ENCODE measurements at regions not wholly inside any gene's neighbourhood (a gene's known extent, or its start where the extent isn't known, plus 50 kb on each side); places are given as distances from the start of the nearest gene placed in this dataset.
A peak's percentile ranks its signal among the peaks of the same experiment; 100 is the strongest.
"Not testable (repeated sequence)": the region's sequence is repeated elsewhere in the genome, so short reads cannot be mapped to it uniquely, and the experiment has no call there.

GRCh38 chr7:13603016-13603415, 386.4 kb downstream of the ETV1 start:
- no peak overlapping the region for H3K4me3 ChIP-seq
- peaks cover 0 to 2% of the 10 kb centered on the region in 2 donors for H3K4me1 ChIP-seq (replicated peaks in 1 of 2)
- WGBS, 10 experiments: 20 to 100% (median 86%) methylated on average over 1 of the region's 1 CpG; no CpG with 5 or more reads in 1 of the 10 experiments
- no peak overlapping the region for H3K27ac ChIP-seq
- in situ Hi-C loops (cut with MboI; ENCODE audit: low pct_unique_long_range_greater_than_20kb in 2 of 9, low sequenced_read_pairs in 9 of 9, unreplicated experiment in 9 of 9): no loop called here
- ATAC-seq (replicated peaks in 6 of 8): no peak

DNA sequence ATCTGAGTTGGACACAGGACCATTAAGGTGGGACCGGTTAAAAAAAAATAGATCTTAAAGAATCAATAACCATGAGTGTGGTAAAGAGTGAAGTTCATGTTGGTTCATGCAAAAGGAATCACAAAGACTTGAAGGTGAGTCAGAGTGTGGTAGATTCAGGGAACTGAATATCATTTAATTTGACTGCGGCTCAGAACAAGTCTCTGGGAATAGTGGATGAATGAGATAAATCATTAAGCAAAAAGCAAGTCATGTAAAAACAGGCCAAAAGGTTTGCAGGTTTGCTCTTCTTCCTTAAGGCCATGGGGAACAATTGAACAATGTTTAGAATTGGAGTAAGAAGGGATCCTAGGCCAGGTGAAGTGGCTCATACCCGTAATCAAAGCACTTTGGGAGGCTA, 385.8 kb downstream of the ETV1 start:
- in situ Hi-C loops (cut with MboI; ENCODE audit: low pct_unique_long_range_greater_than_20kb in 2 of 9, low sequenced_read_pairs in 9 of 9, unreplicated experiment in 9 of 9): no loop called here
- peak in 1 of 8 experiments; percentile 17 for ATAC-seq (replicated peaks in 6 of 8)
- H3K4me3 ChIP-seq: no peak overlapping the region
- H3K27ac ChIP-seq: no peak overlapping the region
- 30 to 100% (median 87%) methylated on average over 1 to 3 of the region's 3 CpGs for WGBS, 10 experiments
- no peaks in the 10 kb centered on the region for H3K4me1 ChIP-seq (replicated peaks in 1 of 2)

GRCh38 chr7:13604178-13604577, 385.3 kb downstream of the ETV1 start:
- no peaks in the 10 kb centered on the region for H3K4me1 ChIP-seq (replicated peaks in 1 of 2)
- ATAC-seq (replicated peaks in 6 of 8): no peak
- 13 to 94% (median 77%) methylated on average over 1 to 2 of the region's 2 CpGs; no CpG with 5 or more reads in 3 of the 10 experiments for WGBS, 10 experiments
- H3K4me3 ChIP-seq: no peak overlapping the region
- no peak overlapping the region for H3K27ac ChIP-seq
- in situ Hi-C loops (cut with MboI; ENCODE audit: low pct_unique_long_range_greater_than_20kb in 2 of 9, low sequenced_read_pairs in 9 of 9, unreplicated experiment in 9 of 9): no loop called here

DNA sequence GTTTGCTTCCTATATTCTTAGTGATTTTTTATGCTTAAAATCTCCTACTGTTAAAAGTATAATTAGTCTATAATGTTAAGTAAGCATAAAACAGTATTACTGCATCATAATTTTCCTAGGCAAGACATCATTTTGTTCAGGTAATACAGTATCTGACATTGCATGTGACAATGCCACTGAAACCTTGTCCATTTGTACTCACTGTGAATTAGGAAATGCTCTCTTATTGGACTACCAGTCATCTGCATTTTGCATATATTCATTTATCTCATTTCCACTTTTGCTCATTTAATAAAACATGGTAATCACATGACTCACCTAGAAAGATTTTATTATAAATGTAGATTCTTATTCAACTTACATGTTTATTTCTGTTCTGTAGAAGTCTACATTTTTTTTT, 379.1 kb downstream of the ETV1 start:
- Histone ChIP-seq H3K27ac (no peak overlapping the region), H3K4me3 (no peak overlapping the region), H3K4me1 (replicated peaks in 1 of 2) (no peaks in the 10 kb centered on the region)
- in situ Hi-C loops (cut with MboI; ENCODE audit: low pct_unique_long_range_greater_than_20kb in 2 of 9, low sequenced_read_pairs in 9 of 9, unreplicated experiment in 9 of 9): no loop called here
- peak in 2 of 8 experiments; percentile 68 to 70 for ATAC-seq (replicated peaks in 6 of 8)

GRCh38 chr7:13615679-13616078, 373.8 kb downstream of the ETV1 start:
- Histone ChIP-seq H3K27ac (no peak overlapping the region), H3K4me3 (no peak overlapping the region), H3K4me1 (replicated peaks in 1 of 2) (no peaks in the 10 kb centered on the region)
- ATAC-seq (replicated peaks in 6 of 8): no peak
- WGBS, 10 experiments: 0 to 100% (median 85%) methylated on average over 1 of the region's 1 CpG
- in situ Hi-C loops (cut with MboI; ENCODE audit: low pct_unique_long_range_greater_than_20kb in 2 of 9, low sequenced_read_pairs in 9 of 9, unreplicated experiment in 9 of 9): no loop called here

DNA sequence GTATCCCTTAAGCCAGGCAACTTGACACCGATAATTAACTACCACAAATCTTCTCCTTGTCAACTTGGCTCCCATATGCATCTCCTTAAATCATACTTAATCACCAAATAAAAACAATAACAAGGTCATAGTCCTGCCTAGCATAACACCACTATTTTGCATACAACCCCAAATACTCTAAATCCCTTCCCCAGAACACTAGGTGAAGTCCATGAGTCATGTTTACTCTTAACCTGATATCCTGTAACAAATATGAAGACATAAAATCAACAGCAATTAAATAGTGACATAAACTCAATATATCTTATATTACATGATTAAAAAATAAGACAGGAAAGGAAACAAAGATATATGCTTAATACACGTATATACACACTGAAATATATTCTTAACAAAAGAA, 362.0 kb downstream of the ETV1 start:
- H3K4me1 ChIP-seq (replicated peaks in 1 of 2): no peaks in the 10 kb centered on the region
- in situ Hi-C loops (cut with MboI; ENCODE audit: low pct_unique_long_range_greater_than_20kb in 2 of 9, low sequenced_read_pairs in 9 of 9, unreplicated experiment in 9 of 9): no loop called here
- WGBS, 10 experiments: 0 to 100% (median 81%) methylated on average over 1 to 2 of the region's 2 CpGs; no CpG with 5 or more reads in 1 of the 10 experiments
- ATAC-seq (replicated peaks in 6 of 8): no peak
- H3K4me3 ChIP-seq: no peak overlapping the region
- H3K27ac ChIP-seq: no peak overlapping the region

DNA sequence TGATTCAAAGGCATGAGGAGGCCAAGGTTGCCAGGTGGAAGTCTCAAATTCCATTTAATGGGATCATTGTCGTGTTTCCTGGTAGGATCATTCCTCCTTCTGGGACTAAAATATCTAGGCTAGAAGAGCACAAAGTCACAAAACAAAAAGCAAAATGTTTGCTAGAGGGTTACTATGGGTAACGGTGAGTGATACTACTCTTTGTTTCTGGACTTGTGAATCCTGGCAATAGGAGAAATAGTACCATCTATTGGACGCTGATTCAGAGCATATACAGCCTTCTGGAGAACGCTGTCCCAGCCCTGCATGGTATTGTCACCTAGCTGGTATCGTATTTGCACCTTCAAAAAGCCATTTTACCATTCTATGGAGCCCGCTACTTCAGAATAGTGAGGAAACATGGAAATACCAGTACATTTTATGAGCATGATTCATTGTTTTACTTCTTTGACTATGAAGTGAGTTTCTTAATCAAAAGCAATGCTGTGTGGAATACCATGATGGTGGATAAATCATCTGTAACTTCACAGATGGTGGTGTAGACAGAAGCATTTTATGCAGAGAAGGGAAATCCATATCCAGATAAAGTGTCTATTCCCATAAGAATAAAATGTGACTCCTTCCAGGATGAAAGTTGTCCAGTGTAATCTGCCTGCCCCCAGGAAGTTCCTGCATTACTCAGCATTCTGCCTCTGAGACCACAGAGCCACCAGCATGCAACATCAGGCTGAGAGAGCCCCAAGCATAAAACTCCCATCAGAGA, 361.0 kb downstream of the ETV1 start:
- peak in 3 of 8 experiments; percentile 54 to 81 (median 71) for ATAC-seq (replicated peaks in 6 of 8)
- no peaks in the 10 kb centered on the region for H3K4me1 ChIP-seq (replicated peaks in 1 of 2)
- 40 to 100% (median 85%) methylated on average over 1 to 6 of the region's 6 CpGs for WGBS, 10 experiments
- no peak overlapping the region for H3K27ac ChIP-seq
- H3K4me3 ChIP-seq: no peak overlapping the region
- in situ Hi-C loops (cut with MboI; ENCODE audit: low pct_unique_long_range_greater_than_20kb in 2 of 9, low sequenced_read_pairs in 9 of 9, unreplicated experiment in 9 of 9): no loop called here

- WGBS, 10 experiments: 0 to 100% (median 70%) methylated on average over 1 of the region's 2 CpGs; no CpG with 5 or more reads in 1 of the 10 experiments
- H3K4me1 ChIP-seq (replicated peaks in 1 of 2); ATAC-seq (replicated peaks in 6 of 8); H3K27ac ChIP-seq; in situ Hi-C loops (cut with MboI; ENCODE audit: low pct_unique_long_range_greater_than_20kb in 2 of 9, low sequenced_read_pairs in 9 of 9, unreplicated experiment in 9 of 9); H3K4me3 ChIP-seq: not testable (repeated sequence)
These were observed 358.0 kb downstream of the ETV1 start for GRCh38 chr7:13631207-13632049.

GRCh38 chr7:13633857-13634256, 355.6 kb downstream of the ETV1 start:
- Histone ChIP-seq H3K27ac (no peak overlapping the region), H3K4me1 (replicated peaks in 1 of 2) (no peaks in the 10 kb centered on the region), H3K4me3 (no peak overlapping the region)
- WGBS, 10 experiments: 10 to 96% (median 51%) methylated on average over 1 to 3 of the region's 3 CpGs; no CpG with 5 or more reads in 1 of the 10 experiments
- no peak for ATAC-seq (replicated peaks in 6 of 8)
- in situ Hi-C loops (cut with MboI; ENCODE audit: low pct_unique_long_range_greater_than_20kb in 2 of 9, low sequenced_read_pairs in 9 of 9, unreplicated experiment in 9 of 9): no loop called here

DNA sequence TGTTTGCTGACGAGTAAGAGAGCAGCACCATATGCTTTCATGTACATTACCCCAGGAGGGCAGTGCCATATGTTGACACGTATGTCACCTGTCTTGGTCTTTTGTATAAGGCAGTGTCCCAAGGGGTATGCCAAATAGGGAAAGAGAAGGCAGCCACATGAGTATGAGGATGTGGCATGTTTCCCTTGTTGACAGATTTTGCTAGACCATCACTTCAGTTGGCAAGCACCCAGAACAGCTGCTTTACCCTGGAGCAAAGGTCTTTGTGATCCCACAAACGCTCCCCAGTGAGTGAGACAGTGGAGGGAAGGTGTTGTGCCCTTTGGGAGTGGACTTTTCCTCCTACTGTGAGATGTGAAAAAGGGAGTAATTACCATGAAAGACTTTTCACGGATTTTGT, 350.1 kb downstream of the ETV1 start:
- 14 to 100% (median 75%) methylated on average over 1 to 4 of the region's 4 CpGs for WGBS, 10 experiments
- Histone ChIP-seq H3K4me1 (replicated peaks in 1 of 2) (no peaks in the 10 kb centered on the region), H3K27ac (no peak overlapping the region), H3K4me3 (no peak overlapping the region)
- ATAC-seq (replicated peaks in 6 of 8): no peak
- in situ Hi-C loops (cut with MboI; ENCODE audit: low pct_unique_long_range_greater_than_20kb in 2 of 9, low sequenced_read_pairs in 9 of 9, unreplicated experiment in 9 of 9): no loop called here

- WGBS, 10 experiments: 0 to 100% (median 100%) methylated on average over 1 of the region's 1 CpG; no CpG with 5 or more reads in 4 of the 10 experiments
- Histone ChIP-seq H3K4me3 (no peak overlapping the region), H3K4me1 (replicated peaks in 1 of 2) (no peaks in the 10 kb centered on the region), H3K27ac (no peak overlapping the region)
- in situ Hi-C loops (cut with MboI; ENCODE audit: low pct_unique_long_range_greater_than_20kb in 2 of 9, low sequenced_read_pairs in 9 of 9, unreplicated experiment in 9 of 9): no loop called here
- ATAC-seq (replicated peaks in 6 of 8): peak in 1 of 8 experiments; percentile 69
These were observed 347.8 kb downstream of the ETV1 start for GRCh38 chr7:13641714-13642113.

GRCh38 chr7:13651167-13651566, 338.3 kb downstream of the ETV1 start:
- Histone ChIP-seq H3K27ac (no peak overlapping the region), H3K4me1 (replicated peaks in 1 of 2) (no peaks in the 10 kb centered on the region), H3K4me3 (no peak overlapping the region)
- ATAC-seq (replicated peaks in 6 of 8): no peak
- in situ Hi-C loops (cut with MboI; ENCODE audit: low pct_unique_long_range_greater_than_20kb in 2 of 9, low sequenced_read_pairs in 9 of 9, unreplicated experiment in 9 of 9): no loop called here
- 83 to 100% (median 88%) methylated on average over 1 of the region's 1 CpG; no CpG with 5 or more reads in 3 of the 10 experiments for WGBS, 10 experiments

- ATAC-seq (replicated peaks in 6 of 8): no peak
- H3K4me3 ChIP-seq: no peak overlapping the region
- H3K27ac ChIP-seq: no peak overlapping the region
- H3K4me1 ChIP-seq (replicated peaks in 1 of 2): no peaks in the 10 kb centered on the region
- in situ Hi-C loops (cut with MboI; ENCODE audit: low pct_unique_long_range_greater_than_20kb in 2 of 9, low sequenced_read_pairs in 9 of 9, unreplicated experiment in 9 of 9): no loop called here
- WGBS, 10 experiments: 44 to 100% (median 91%) methylated on average over 1 of the region's 1 CpG; no CpG with 5 or more reads in 4 of the 10 experiments
These were observed 333.1 kb downstream of the ETV1 start for GRCh38 chr7:13656330-13656729.

All from motor neuron (in vitro differentiated cells).